Central memory CD8-positive, alpha-beta T cell (primary cell): ENCODE measurements at regions not wholly inside any gene's neighbourhood (a gene's known extent, or its start where the extent isn't known, plus 50 kb on each side); places are given as distances from the start of the nearest gene placed in this dataset.
A peak's percentile ranks its signal among the peaks of the same experiment; 100 is the strongest.

Source experiments
- ATAC-seq: fragments of 150-1000 bp; cut with Tn5 transposase; replicated peaks from 2 replicates; pipeline ENCODE4 v1.10.0; 2022; ENCODE audit warnings: mild to moderate bottlenecking, moderate FRiP score, moderate number of reproducible peaks; ENCODE audit not compliant: poor library complexity, severe bottlenecking; ENCODE audit errors: extremely low read depth
- DNase-seq, 2 donors: peaks; one replicate each; pipeline ENCODE4 v3.0.0; 2021; ENCODE audit warnings: low spot score in 2 of 2
- H3K27ac Mint-ChIP-seq: one replicate; pipeline ENCODE4 v1.8.0; 2022; ENCODE audit warnings: low read depth, mild to moderate bottlenecking, moderate library complexity, mixed read lengths
- H3K27me3 Mint-ChIP-seq: one replicate; pipeline ENCODE4 v1.8.0; 2022; ENCODE audit warnings: mixed read lengths
- H3K36me3 Mint-ChIP-seq: one replicate; pipeline ENCODE4 v1.8.0; 2022; ENCODE audit warnings: mild to moderate bottlenecking, moderate library complexity, mixed read lengths; ENCODE audit not compliant: insufficient read depth
- H3K4me1 Mint-ChIP-seq: one replicate; pipeline ENCODE4 v1.8.0; 2022; ENCODE audit warnings: mixed read lengths
- H3K4me3 Mint-ChIP-seq: one replicate; pipeline ENCODE4 v1.8.0; 2022; ENCODE audit warnings: mild to moderate bottlenecking, moderate library complexity, mixed read lengths
- H3K9me3 Mint-ChIP-seq: one replicate; pipeline ENCODE4 v1.8.0; 2022; ENCODE audit warnings: mixed read lengths

- DNase-seq, result no peak
- Mint-ChIP-seq H3K9me3 (peaks cover 5% of the 10 kb centered on the region), H3K36me3 (no peaks in the 10 kb centered on the region), H3K4me1 (no peaks in the 10 kb centered on the region), H3K4me3 (no peak overlapping the region), H3K27ac (no peak overlapping the region), H3K27me3 (peaks cover 10% of the 10 kb centered on the region)
- no peak for ATAC-seq
Observed at GRCh38 chr4:8744083-8744805, 127.4 kb downstream of the HMX1 start.

GRCh38 chr4:8742546-8742945, 129.1 kb downstream of the HMX1 start:
- DNase-seq (no peak), ATAC-seq (no peak)
- H3K27ac Mint-ChIP-seq, result no peak overlapping the region
- H3K4me1 Mint-ChIP-seq, result no peaks in the 10 kb centered on the region
- H3K27me3 Mint-ChIP-seq, result peaks cover 10% of the 10 kb centered on the region
- no peaks in the 10 kb centered on the region for H3K36me3 Mint-ChIP-seq
- no peak overlapping the region for H3K4me3 Mint-ChIP-seq
- peaks cover 5% of the 10 kb centered on the region for H3K9me3 Mint-ChIP-seq

GRCh38 chr4:8741513-8742226, 130.0 kb downstream of the HMX1 start:
- ATAC-seq, result no peak

GRCh38 chr4:8740666-8741395, 130.8 kb downstream of the HMX1 start:
- H3K27me3 Mint-ChIP-seq, result peaks cover 10% of the 10 kb centered on the region
- ATAC-seq (no peak), DNase-seq (no peak)
- no peaks in the 10 kb centered on the region for H3K36me3 Mint-ChIP-seq
- H3K4me1 Mint-ChIP-seq, result no peaks in the 10 kb centered on the region
- H3K4me3 Mint-ChIP-seq, result no peak overlapping the region
- H3K9me3 Mint-ChIP-seq, result no peaks in the 10 kb centered on the region
- no peak overlapping the region for H3K27ac Mint-ChIP-seq

More at GRCh38 chr4:8741513-8742226, 130.0 kb downstream of the HMX1 start:
- peaks cover 10% of the 10 kb centered on the region for H3K27me3 Mint-ChIP-seq
- no peak overlapping the region for H3K27ac Mint-ChIP-seq
- no peaks in the 10 kb centered on the region for H3K36me3 Mint-ChIP-seq
- no peaks in the 10 kb centered on the region for H3K4me1 Mint-ChIP-seq
- peaks cover 2% of the 10 kb centered on the region for H3K9me3 Mint-ChIP-seq
- H3K4me3 Mint-ChIP-seq, result no peak overlapping the region
- DNase-seq, result no peak

GRCh38 chr4:8739820-8740665, 131.6 kb downstream of the HMX1 start:
- ATAC-seq, result no peak

GRCh38 chr4:8739317-8739716, 132.3 kb downstream of the HMX1 start:
- H3K9me3 Mint-ChIP-seq, result peaks cover 4% of the 10 kb centered on the region
- H3K36me3 Mint-ChIP-seq, result no peaks in the 10 kb centered on the region
- H3K27ac Mint-ChIP-seq, result no peak overlapping the region
- ATAC-seq (no peak), DNase-seq (no peak)
- no peak overlapping the region for H3K4me3 Mint-ChIP-seq
- H3K4me1 Mint-ChIP-seq, result no peaks in the 10 kb centered on the region
- peaks cover 10% of the 10 kb centered on the region for H3K27me3 Mint-ChIP-seq

More at GRCh38 chr4:8739820-8740665, 131.6 kb downstream of the HMX1 start:
- Mint-ChIP-seq H3K4me1 (no peaks in the 10 kb centered on the region), H3K4me3 (no peak overlapping the region), H3K36me3 (no peaks in the 10 kb centered on the region), H3K9me3 (no peaks in the 10 kb centered on the region), H3K27ac (no peak overlapping the region), H3K27me3 (peaks cover 10% of the 10 kb centered on the region)
- DNase-seq, result peak in 1 of 2 donors; percentile 11

- no peak overlapping the region for H3K27ac Mint-ChIP-seq
- DNase-seq (peak in 1 of 2 donors; percentile 11), ATAC-seq (no peak)
- no peaks in the 10 kb centered on the region for H3K4me1 Mint-ChIP-seq
- H3K9me3 Mint-ChIP-seq, result peaks cover 9% of the 10 kb centered on the region
- peaks cover 10% of the 10 kb centered on the region for H3K27me3 Mint-ChIP-seq
- H3K36me3 Mint-ChIP-seq, result no peaks in the 10 kb centered on the region
- H3K4me3 Mint-ChIP-seq, result no peak overlapping the region
Observed at GRCh38 chr4:8738471-8738931, 133.1 kb downstream of the HMX1 start.

GRCh38 chr4:8737601-8738279, 133.9 kb downstream of the HMX1 start:
- ATAC-seq (no peak), DNase-seq (peak in 1 of 2 donors; percentile 3)
- no peaks in the 10 kb centered on the region for H3K36me3 Mint-ChIP-seq
- peaks cover 10% of the 10 kb centered on the region for H3K27me3 Mint-ChIP-seq
- no peak overlapping the region for H3K4me3 Mint-ChIP-seq
- H3K27ac Mint-ChIP-seq, result no peak overlapping the region
- H3K9me3 Mint-ChIP-seq, result peaks cover 9% of the 10 kb centered on the region
- H3K4me1 Mint-ChIP-seq, result no peaks in the 10 kb centered on the region

GRCh38 chr4:8737075-8737474, 134.6 kb downstream of the HMX1 start:
- Mint-ChIP-seq H3K27ac (no peak overlapping the region), H3K9me3 (peaks cover 9% of the 10 kb centered on the region), H3K27me3 (peaks cover 10% of the 10 kb centered on the region), H3K4me1 (no peaks in the 10 kb centered on the region), H3K4me3 (no peak overlapping the region), H3K36me3 (no peaks in the 10 kb centered on the region)
- ATAC-seq (no peak), DNase-seq (no peak)

GRCh38 chr4:8736090-8736825, 135.4 kb downstream of the HMX1 start:
- ATAC-seq (no peak), DNase-seq (no peak)
- H3K9me3 Mint-ChIP-seq, result peaks cover 9% of the 10 kb centered on the region
- no peaks in the 10 kb centered on the region for H3K4me1 Mint-ChIP-seq
- peaks cover 4% of the 10 kb centered on the region for H3K27me3 Mint-ChIP-seq
- no peaks in the 10 kb centered on the region for H3K36me3 Mint-ChIP-seq
- no peak overlapping the region for H3K27ac Mint-ChIP-seq
- H3K4me3 Mint-ChIP-seq, result no peak overlapping the region
